AG09309 (cell line): ENCODE measurements at regions not wholly inside any gene's neighbourhood (a gene's known extent, or its start where the extent isn't known, plus 50 kb on each side); places are given as distances from the start of the nearest gene placed in this dataset.

Experiments
- DNase-seq: peaks from one replicate; pipeline ENCODE4 v3.0.0-alpha.2; 2010; ENCODE audit warnings: low read depth
- H3K4me3 ChIP-seq: 2 replicates; pipeline ENCODE4 v1.5.1; 2011; ENCODE audit warnings: mild to moderate bottlenecking, low read depth, low read length, moderate library complexity; ENCODE audit not compliant: control insufficient read depth
- TF ChIP-seq, protein P1 (sequence below): IDR thresholded peaks from 2 replicates; pipeline ENCODE4 v1.5.1; 2011; ENCODE audit warnings: mild to moderate bottlenecking, low read depth, low read length, inconsistent platforms; ENCODE audit not compliant: insufficient read depth, control insufficient read depth; ENCODE audit errors: missing control alignments

DNA sequence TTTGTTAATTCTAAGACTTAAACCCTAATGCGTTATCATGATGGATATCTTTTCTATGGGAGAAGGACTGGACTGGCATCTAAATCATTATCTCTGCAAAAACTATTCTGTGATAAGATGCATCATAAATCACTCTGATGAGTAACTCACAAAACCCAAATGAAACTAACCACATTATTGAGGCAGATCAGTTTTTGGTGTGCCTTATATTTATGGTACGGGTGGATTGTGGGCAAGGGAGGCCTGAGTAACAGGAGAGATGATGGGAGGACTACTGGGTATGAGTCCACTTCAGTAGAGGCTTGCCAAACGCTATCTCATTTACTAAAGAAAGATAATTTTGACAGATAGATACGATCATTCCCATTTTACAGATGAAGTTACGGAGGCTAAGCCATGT, 66.4 kb upstream of the GUCY1A1 start:
- DNase-seq = no peak
- no peak overlapping the region for H3K4me3 ChIP-seq
- TF ChIP-seq, protein P1, sequence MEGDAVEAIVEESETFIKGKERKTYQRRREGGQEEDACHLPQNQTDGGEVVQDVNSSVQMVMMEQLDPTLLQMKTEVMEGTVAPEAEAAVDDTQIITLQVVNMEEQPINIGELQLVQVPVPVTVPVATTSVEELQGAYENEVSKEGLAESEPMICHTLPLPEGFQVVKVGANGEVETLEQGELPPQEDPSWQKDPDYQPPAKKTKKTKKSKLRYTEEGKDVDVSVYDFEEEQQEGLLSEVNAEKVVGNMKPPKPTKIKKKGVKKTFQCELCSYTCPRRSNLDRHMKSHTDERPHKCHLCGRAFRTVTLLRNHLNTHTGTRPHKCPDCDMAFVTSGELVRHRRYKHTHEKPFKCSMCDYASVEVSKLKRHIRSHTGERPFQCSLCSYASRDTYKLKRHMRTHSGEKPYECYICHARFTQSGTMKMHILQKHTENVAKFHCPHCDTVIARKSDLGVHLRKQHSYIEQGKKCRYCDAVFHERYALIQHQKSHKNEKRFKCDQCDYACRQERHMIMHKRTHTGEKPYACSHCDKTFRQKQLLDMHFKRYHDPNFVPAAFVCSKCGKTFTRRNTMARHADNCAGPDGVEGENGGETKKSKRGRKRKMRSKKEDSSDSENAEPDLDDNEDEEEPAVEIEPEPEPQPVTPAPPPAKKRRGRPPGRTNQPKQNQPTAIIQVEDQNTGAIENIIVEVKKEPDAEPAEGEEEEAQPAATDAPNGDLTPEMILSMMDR = no peak

DNA sequence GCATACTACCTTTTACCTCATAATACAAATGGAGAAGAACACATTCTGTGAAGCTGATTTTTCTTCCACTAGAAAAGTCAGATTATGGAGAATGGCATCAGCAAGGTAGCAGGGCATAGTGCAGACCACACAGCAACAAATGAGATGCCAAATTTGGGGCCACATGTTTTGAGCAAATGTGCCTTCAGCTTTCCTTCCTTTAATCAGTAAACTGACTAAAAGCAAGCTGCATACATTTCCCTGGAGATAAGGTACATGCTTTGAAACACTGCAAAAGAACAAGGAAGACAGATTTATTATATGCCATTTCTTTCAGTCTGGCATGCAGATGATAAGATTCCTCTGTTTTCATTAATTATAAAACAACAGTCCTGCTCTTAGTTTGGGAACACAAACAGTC, 67.1 kb upstream of the GUCY1A1 start:
- DNase-seq = no peak

DNA sequence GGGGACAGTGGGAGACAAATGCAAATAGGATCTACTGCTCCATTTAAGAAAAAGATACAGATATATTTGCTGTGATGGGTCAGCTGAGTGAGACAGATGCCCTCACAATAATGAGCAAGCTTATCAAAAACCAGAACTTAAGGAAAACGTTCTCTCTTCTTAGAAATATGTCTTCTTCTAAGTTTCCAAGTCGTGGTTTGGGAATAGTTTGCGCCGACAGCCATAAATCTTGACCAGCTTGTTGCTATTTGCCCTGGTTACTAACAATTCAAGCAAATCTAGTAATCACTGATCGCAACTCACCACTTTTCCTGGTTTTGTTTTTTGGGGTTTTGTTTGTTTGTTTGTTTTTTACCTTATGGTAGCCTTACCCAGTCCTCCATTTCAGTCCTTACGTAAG, 67.6 kb upstream of the GUCY1A1 start:
- no peak overlapping the region for H3K4me3 ChIP-seq
- TF ChIP-seq, protein P1 = no peak
- DNase-seq = no peak

More for the DNA sequence above, 67.1 kb upstream of the GUCY1A1 start:
- H3K4me3 ChIP-seq = no peak overlapping the region
- TF ChIP-seq, protein P1 = no peak

DNA sequence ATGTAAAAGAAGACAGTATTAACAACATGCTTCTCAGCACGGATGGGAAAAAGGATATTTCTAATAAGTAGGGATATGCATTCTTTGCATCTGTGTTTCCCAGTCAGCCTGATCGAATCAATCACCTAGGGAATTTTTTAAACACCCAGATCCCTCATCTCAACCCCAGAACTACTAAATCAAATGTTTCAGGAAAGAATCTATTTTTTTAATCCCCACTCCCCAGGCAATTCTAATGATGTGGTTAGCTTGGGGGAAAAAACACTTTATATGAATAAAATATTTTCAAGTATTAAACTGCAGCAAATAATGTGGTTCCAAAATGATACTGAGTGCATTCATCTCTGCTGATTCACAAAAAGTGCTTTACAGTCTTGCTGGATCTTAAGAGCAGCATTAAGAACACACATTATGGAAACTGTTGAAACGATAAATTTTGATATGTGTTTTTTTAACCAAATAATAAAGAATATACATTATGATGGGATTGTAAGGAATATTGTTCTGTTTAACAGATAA, 68.7 kb upstream of the GUCY1A1 start:
- H3K4me3 ChIP-seq = no peak overlapping the region
- TF ChIP-seq, protein P1 = no peak
- no peak for DNase-seq

DNA sequence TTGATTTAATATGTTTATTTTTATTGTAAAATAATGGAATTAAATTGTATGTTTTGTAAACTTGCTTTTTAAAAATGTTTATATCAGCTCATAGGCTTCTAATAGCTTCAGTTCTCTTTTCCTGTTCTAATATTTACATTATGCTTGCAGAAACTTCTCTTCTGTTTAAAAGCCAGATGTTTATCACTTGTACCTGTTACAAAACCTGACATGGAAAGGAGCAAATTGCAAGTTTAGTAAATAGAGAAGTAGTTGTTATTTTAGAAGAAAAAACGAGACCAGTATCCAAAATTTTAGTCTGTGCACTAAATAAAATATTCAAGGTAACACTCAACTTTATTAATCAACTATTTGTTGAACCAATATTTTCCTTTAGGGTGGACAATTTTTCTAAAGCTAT, 69.4 kb upstream of the GUCY1A1 start:
- TF ChIP-seq, protein P1 = no peak
- no peak for DNase-seq
- no peak overlapping the region for H3K4me3 ChIP-seq

DNA sequence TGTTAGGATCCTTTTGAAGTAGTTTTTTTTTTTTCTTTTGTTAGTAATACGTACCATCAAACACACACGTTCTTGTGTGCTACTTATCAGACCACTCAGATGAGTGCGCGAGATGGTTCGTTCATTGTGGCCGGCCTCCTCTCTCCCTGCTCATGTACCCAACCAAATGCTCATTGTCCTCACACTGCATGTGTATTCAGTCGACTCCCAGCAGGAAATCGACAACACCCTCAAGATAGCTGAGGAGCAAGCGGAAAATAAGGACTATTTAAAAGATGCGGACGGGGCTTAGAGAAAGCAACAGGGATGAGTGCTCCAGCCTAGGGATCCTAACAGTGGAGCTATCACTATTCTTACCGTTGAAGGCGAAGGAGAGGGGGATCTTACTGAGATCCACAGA, 72.9 kb upstream of the GUCY1A1 start:
- no peak for DNase-seq
- TF ChIP-seq, protein P1 = no peak
- H3K4me3 ChIP-seq = no peak overlapping the region

DNA sequence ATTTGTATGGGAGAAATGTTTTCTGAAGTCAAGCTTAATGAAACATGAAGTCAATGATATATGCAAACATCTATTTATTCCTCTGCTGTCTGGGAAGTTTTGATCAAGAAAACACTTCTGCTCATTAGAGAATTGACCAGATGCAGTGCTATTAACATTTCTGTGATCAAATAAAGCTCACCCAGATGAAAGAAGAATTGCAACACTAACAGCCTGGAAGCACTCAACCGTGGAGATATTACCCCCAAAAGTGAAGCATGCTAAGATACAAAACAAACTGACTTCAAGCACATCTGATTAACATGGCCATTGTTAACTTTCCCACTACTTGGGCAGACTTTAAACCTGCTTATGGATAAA, 73.7 kb upstream of the GUCY1A1 start:
- no peak overlapping the region for H3K4me3 ChIP-seq
- DNase-seq = no peak
- TF ChIP-seq, protein P1 = no peak
